PC-9 (cell line): ENCODE measurements at regions not wholly inside any gene's neighbourhood (a gene's known extent, or its start where the extent isn't known, plus 50 kb on each side); places are given as distances from the start of the nearest gene placed in this dataset.

ENCODE experiments used
- BruUV-seq: library from RNA; stranded (reverse); fragments of 400-500 nt; replicated peaks from 2 replicates; lab custom pipeline; 2021; lab: Mats Ljungman, UMichigan
- CTCF ChIA-PET: fragments of 300-600 bp; sonication (Branson Sonifier 250); formaldehyde crosslinking; loops from one replicate; lab custom pipeline; 2022; ENCODE audit warnings: antibody characterized with exemption; lab: Charles Lee
- POLR2A ChIA-PET: fragments of 300-600 bp; sonication (Branson Sonifier 250); formaldehyde crosslinking; loops from one replicate; lab custom pipeline; 2022; ENCODE audit warnings: antibody characterized with exemption; ENCODE audit not compliant: unreplicated experiment; lab: Charles Lee
- DNase-seq, 2 experiments: peaks; one replicate each; pipeline versions ENCODE4 v3.0.0 to v3.0.0-alpha.2; 2015 to 2022; ENCODE audit warnings: mixed read lengths in 1 of 2
- H2AFZ ChIP-seq: fragments of 200-600 bp; sonication (generic); 2 replicates; pipeline ENCODE4 v1.8.1; 2017; ENCODE audit warnings: antibody characterized with exemption
- H3F3A ChIP-seq: fragments of 200-600 bp; sonication (generic); 2 replicates; pipeline ENCODE4 v1.8.1; 2017; ENCODE audit warnings: antibody characterized with exemption, mild to moderate bottlenecking, low read depth; ENCODE audit not compliant: insufficient read depth
- H3K27ac ChIP-seq: fragments of 200-600 bp; sonication (generic); 2 replicates; pipeline ENCODE4 v1.6.1; 2016; ENCODE audit warnings: mixed run types
- H3K27me3 ChIP-seq: fragments of 200-600 bp; sonication (generic); 2 replicates; pipeline ENCODE4 v1.6.1; 2016; ENCODE audit warnings: low read depth, mixed run types; ENCODE audit not compliant: insufficient read depth
- H3K36me3 ChIP-seq: fragments of 200-600 bp; sonication (generic); 2 replicates; pipeline ENCODE4 v1.6.1; 2016; ENCODE audit warnings: low read depth, mixed run types
- H3K4me1 ChIP-seq: fragments of 200-600 bp; sonication (generic); replicated peaks from 2 replicates; pipeline ENCODE4 v1.6.1; 2016; ENCODE audit warnings: mixed run types; ENCODE audit not compliant: insufficient read depth
- H3K4me2 ChIP-seq: fragments of 200-600 bp; sonication (generic); 2 replicates; pipeline ENCODE4 v1.6.1; 2017; ENCODE audit warnings: mixed run types
- H3K4me3 ChIP-seq: fragments of 200-600 bp; sonication (generic); 2 replicates; pipeline ENCODE4 v1.6.1; 2016; ENCODE audit warnings: mixed run types
- H3K79me2 ChIP-seq: fragments of 200-600 bp; sonication (generic); 2 replicates; pipeline ENCODE4 v1.6.1; 2017; ENCODE audit warnings: low read depth, mixed run types
- H3K9me2 ChIP-seq: fragments of 200-600 bp; sonication (generic); 2 replicates; pipeline ENCODE4 v1.8.1; 2017; ENCODE audit warnings: mild to moderate bottlenecking; ENCODE audit not compliant: insufficient read depth
- H3K9me3 ChIP-seq: fragments of 200-600 bp; sonication (generic); 2 replicates; pipeline ENCODE4 v1.8.1; 2016; ENCODE audit warnings: low read depth; ENCODE audit not compliant: insufficient read depth
- H4K20me1 ChIP-seq: fragments of 200-600 bp; sonication (generic); 2 replicates; pipeline ENCODE4 v1.8.1; 2017; ENCODE audit not compliant: insufficient read depth
- CTCF ChIP-seq: fragments of 200-600 bp; sonication (generic); conservative IDR thresholded peaks from 2 replicates; pipeline ENCODE4 v1.6.1; 2017; ENCODE audit warnings: mixed run types, antibody characterized with exemption, mild to moderate bottlenecking, moderate library complexity
- EZH2 ChIP-seq: fragments of 200-600 bp; sonication (generic); IDR thresholded peaks from 2 replicates; pipeline ENCODE4 v1.8.0; 2017; ENCODE audit warnings: antibody characterized with exemption, low read depth
- intact Hi-C: fragments of 100-400 bp; cut with micrococcal nuclease; formaldehyde crosslinking; loops from one replicate; pipeline ENCODE4 v1.10.0; 2022; ENCODE audit not compliant: unreplicated experiment

GRCh38 chr1:198923993-198924392 is 285.2 kb downstream of the PTPRC start:
- BruUV-seq, result no TSS peak
- POLR2A ChIA-PET, result no interaction called here
- H3K36me3 ChIP-seq, result no peaks in the 10 kb centered on the region

GRCh38 chr1:198925567-198925966 is 286.7 kb downstream of the PTPRC start:
- H3K9me3 ChIP-seq, result 0 out of 2 replicates have a peak, but pooled peaks cover 5% of the 10 kb centered on the region
- H3K36me3 ChIP-seq, result no peaks in the 10 kb centered on the region
- no TSS peak for BruUV-seq
- H3K4me2 ChIP-seq, result no peak overlapping the region
- ChIA-PET POLR2A (no interaction called here), CTCF (no interaction called here)
- no peak overlapping the region for H3K27ac ChIP-seq
- no peaks in the 10 kb centered on the region for H3K79me2 ChIP-seq
- no peak for DNase-seq
- no peaks in the 10 kb centered on the region for H3K27me3 ChIP-seq
- intact Hi-C loops, result no loop called here
- H3F3A ChIP-seq, result no peaks in the 10 kb centered on the region
- H2AFZ ChIP-seq, result no peak overlapping the region
- H3K4me3 ChIP-seq, result no peak overlapping the region
- H3K9me2 ChIP-seq, result no peaks in the 10 kb centered on the region
- TF ChIP-seq CTCF (no peak), EZH2 (no peak)
- H4K20me1 ChIP-seq, result no peaks in the 10 kb centered on the region
- no peaks in the 10 kb centered on the region for H3K4me1 ChIP-seq

More at GRCh38 chr1:198923993-198924392, 285.2 kb downstream of the PTPRC start:
- H3K4me2 ChIP-seq, result no peak overlapping the region
- no peaks in the 10 kb centered on the region for H3K4me1 ChIP-seq
- H3K9me2 ChIP-seq, result no peaks in the 10 kb centered on the region
- H3K79me2 ChIP-seq, result no peaks in the 10 kb centered on the region
- H3K4me3 ChIP-seq, result no peak overlapping the region
- H4K20me1 ChIP-seq, result no peaks in the 10 kb centered on the region
- H3F3A ChIP-seq, result no peaks in the 10 kb centered on the region
- TF ChIP-seq CTCF (no peak), EZH2 (no peak)
- DNase-seq, result no peak
- intact Hi-C loops, result no loop called here
- H2AFZ ChIP-seq, result no peak overlapping the region
- CTCF ChIA-PET, result interaction anchor here (0.6 kb wide), 1 partner anchor 628 kb away, joined by 3 read pairs; no protein-coding TSS in a partner anchor
- 0 out of 2 replicates have a peak, but pooled peaks cover 5% of the 10 kb centered on the region for H3K9me3 ChIP-seq
- H3K27ac ChIP-seq, result no peak overlapping the region
- H3K27me3 ChIP-seq, result no peaks in the 10 kb centered on the region

- CTCF ChIA-PET, result no interaction called here
Observed at GRCh38 chr1:198927129-198927528, 288.3 kb downstream of the PTPRC start.

More at GRCh38 chr1:198927129-198927528, 288.3 kb downstream of the PTPRC start:
- TF ChIP-seq EZH2, result no peak
- TF ChIP-seq CTCF, result no peak
- Histone ChIP-seq H3K27me3 (no peaks in the 10 kb centered on the region), H3F3A (no peaks in the 10 kb centered on the region), H3K9me3 (0 out of 2 replicates have a peak, but pooled peaks cover 5% of the 10 kb centered on the region), H4K20me1 (no peaks in the 10 kb centered on the region), H3K79me2 (no peaks in the 10 kb centered on the region), H3K4me1 (peaks cover 4% of the 10 kb centered on the region; the same call in 1 of the 2 replicates), H2AFZ (no peak overlapping the region), H3K27ac (no peak overlapping the region), H3K9me2 (no peaks in the 10 kb centered on the region), H3K36me3 (no peaks in the 10 kb centered on the region), H3K4me3 (no peak overlapping the region), H3K4me2 (no peak overlapping the region)
- DNase-seq, result no peak
- POLR2A ChIA-PET, result no interaction called here
- BruUV-seq, result no TSS peak
- intact Hi-C loops, result no loop called here
